Endothelial cell (in vitro differentiated cells): ENCODE measurements at regions not wholly inside any gene's neighbourhood (a gene's known extent, or its start where the extent isn't known, plus 50 kb on each side); places are given as distances from the start of the nearest gene placed in this dataset.

Source experiments
- DNase-seq: peaks from one replicate; pipeline ENCODE4 v3.0.0; 2021; ENCODE audit warnings: low spot score
- H3K27ac Mint-ChIP-seq: one replicate; pipeline ENCODE4 v1.8.0; 2021; ENCODE audit warnings: mixed read lengths, inconsistent platforms; ENCODE audit not compliant: unreplicated experiment
- H3K27me3 Mint-ChIP-seq: one replicate; pipeline ENCODE4 v1.8.0; 2021; ENCODE audit warnings: mild to moderate bottlenecking, moderate library complexity, mixed read lengths, inconsistent platforms; ENCODE audit not compliant: unreplicated experiment
- H3K36me3 Mint-ChIP-seq: one replicate; pipeline ENCODE4 v1.8.0; 2021; ENCODE audit warnings: mild to moderate bottlenecking, low read depth, mixed read lengths, inconsistent platforms; ENCODE audit not compliant: unreplicated experiment
- H3K4me1 Mint-ChIP-seq: one replicate; pipeline ENCODE4 v1.8.0; 2021; ENCODE audit warnings: mild to moderate bottlenecking, mixed read lengths, inconsistent platforms; ENCODE audit not compliant: unreplicated experiment
- H3K4me3 Mint-ChIP-seq: one replicate; pipeline ENCODE4 v1.8.0; 2021; ENCODE audit warnings: mild to moderate bottlenecking, mixed read lengths, inconsistent platforms; ENCODE audit not compliant: unreplicated experiment
- H3K9me3 Mint-ChIP-seq: one replicate; pipeline ENCODE4 v1.8.0; 2021; ENCODE audit warnings: mixed read lengths, inconsistent platforms; ENCODE audit not compliant: unreplicated experiment
- CTCF ChIP-seq: fragments of 200-600 bp; sonication (generic); IDR thresholded peaks from one replicate; pipeline ENCODE4 v1.5.0; 2021; ENCODE audit warnings: antibody characterized with exemption; ENCODE audit not compliant: unreplicated experiment

GRCh38 chr6:131410785-131411184 is 162.2 kb upstream of the ARG1 start:
- DNase-seq: no peak
- Mint-ChIP-seq H3K36me3 (no peaks in the 10 kb centered on the region), H3K4me1 (peaks cover 3% of the 10 kb centered on the region), H3K27me3 (peaks cover 2% of the 10 kb centered on the region), H3K9me3 (no peaks in the 10 kb centered on the region), H3K27ac (no peak overlapping the region), H3K4me3 (no peak overlapping the region)
- no peak for TF ChIP-seq CTCF

GRCh38 chr6:131412960-131413830 is 159.8 kb upstream of the ARG1 start:
- Mint-ChIP-seq H3K36me3 (no peaks in the 10 kb centered on the region), H3K9me3 (no peaks in the 10 kb centered on the region), H3K27ac (no peak overlapping the region), H3K27me3 (peaks cover 2% of the 10 kb centered on the region), H3K4me1 (no peaks in the 10 kb centered on the region), H3K4me3 (no peak overlapping the region)
- no peak for DNase-seq
- TF ChIP-seq CTCF: no peak

GRCh38 chr6:131413831-131414191 is 159.2 kb upstream of the ARG1 start:
- DNase-seq: no peak
- H3K9me3 Mint-ChIP-seq: no peaks in the 10 kb centered on the region
- H3K4me1 Mint-ChIP-seq: no peaks in the 10 kb centered on the region
- no peaks in the 10 kb centered on the region for H3K27me3 Mint-ChIP-seq
- no peak overlapping the region for H3K4me3 Mint-ChIP-seq
- no peak overlapping the region for H3K27ac Mint-ChIP-seq
- H3K36me3 Mint-ChIP-seq: no peaks in the 10 kb centered on the region
- TF ChIP-seq CTCF: no peak

- H3K36me3 Mint-ChIP-seq: no peaks in the 10 kb centered on the region
- DNase-seq: no peak
- H3K4me3 Mint-ChIP-seq: no peak overlapping the region
- no peaks in the 10 kb centered on the region for H3K27me3 Mint-ChIP-seq
- TF ChIP-seq CTCF: no peak
- H3K4me1 Mint-ChIP-seq: no peaks in the 10 kb centered on the region
- no peak overlapping the region for H3K27ac Mint-ChIP-seq
- H3K9me3 Mint-ChIP-seq: no peaks in the 10 kb centered on the region
Measured at GRCh38 chr6:131414956-131415355, 158.1 kb upstream of the ARG1 start.

GRCh38 chr6:131418441-131418840 is 154.6 kb upstream of the ARG1 start:
- Mint-ChIP-seq H3K27me3 (no peaks in the 10 kb centered on the region), H3K27ac (no peak overlapping the region), H3K36me3 (no peaks in the 10 kb centered on the region), H3K4me3 (no peak overlapping the region), H3K9me3 (no peaks in the 10 kb centered on the region), H3K4me1 (peaks cover 6% of the 10 kb centered on the region)
- DNase-seq: no peak
- TF ChIP-seq CTCF: no peak
